H1 (cell line): ENCODE measurements at regions not wholly inside any gene's neighbourhood (a gene's known extent, or its start where the extent isn't known, plus 50 kb on each side); places are given as distances from the start of the nearest gene placed in this dataset.

Experiments
- CTCF ChIA-PET: fragments of 300-600 bp; sonication (Branson Sonifier 250); formaldehyde crosslinking; loops from one replicate; lab custom pipeline; 2021; ENCODE audit not compliant: partially characterized antibody; lab: Charles Lee
- POLR2A ChIA-PET: fragments of 300-600 bp; sonication (Branson Sonifier 250); formaldehyde crosslinking; loops from one replicate; lab custom pipeline; 2021; ENCODE audit warnings: inconsistent platforms; ENCODE audit not compliant: partially characterized antibody; lab: Charles Lee
- DNase-seq, 2 experiments: peaks; one replicate each; pipeline versions ENCODE4 v3.0.0 to v3.0.0-alpha.2; 2010 to 2022; ENCODE audit warnings: low spot score in 2 of 2, low read depth in 1 of 2, mixed read lengths in 1 of 2
- FAIRE-seq: peaks from 2 replicates; lab custom pipeline; 2011; peaks lifted over from hg19 to GRCh38; lab: Jason Lieb, UNC
- H2AFZ ChIP-seq: 2 replicates; pipeline ENCODE4 v1.8.1; 2012; ENCODE audit warnings: low read length, inconsistent platforms
- H2AK5ac ChIP-seq: 2 replicates; pipeline ENCODE4 v1.6.1; 2013; ENCODE audit warnings: low read depth, low read length
- H2BK120ac ChIP-seq: replicated peaks from 2 replicates; pipeline ENCODE3; 2013; ENCODE audit warnings: low read depth, low read length, inconsistent platforms
- H2BK12ac ChIP-seq: 2 replicates; pipeline ENCODE4 v1.6.1; 2013; ENCODE audit warnings: low read depth, low read length
- H2BK15ac ChIP-seq: 2 replicates; pipeline ENCODE4 v1.6.1; 2013; ENCODE audit warnings: low read length
- H2BK20ac ChIP-seq: 2 replicates; pipeline ENCODE4 v1.6.1; 2013; ENCODE audit warnings: low read length
- H2BK5ac ChIP-seq: 2 replicates; pipeline ENCODE4 v1.6.1; 2013; ENCODE audit warnings: low read depth, low read length
- H3K14ac ChIP-seq: 2 replicates; pipeline ENCODE4 v1.6.1; 2013; ENCODE audit warnings: inconsistent platforms; ENCODE audit not compliant: insufficient read length
- H3K18ac ChIP-seq: 2 replicates; pipeline ENCODE4 v1.6.1; 2013; ENCODE audit warnings: low read length; ENCODE audit errors: extremely low read depth
- H3K23ac ChIP-seq: 2 replicates; pipeline ENCODE4 v1.6.1; 2013; ENCODE audit warnings: inconsistent platforms; ENCODE audit not compliant: insufficient read length
- H3K23me2 ChIP-seq: 2 replicates; pipeline ENCODE4 v1.6.1; 2013; ENCODE audit warnings: low read depth, low read length
- H3K27ac ChIP-seq: 2 replicates; pipeline ENCODE4 v1.6.1; 2011; ENCODE audit warnings: low read depth, low read length, inconsistent platforms
- H3K27me3 ChIP-seq, 4 experiments: replicated peaks in 1 of 4; 1 replicate in 1 of 4; 2 replicates in 3 of 4; pipeline versions ENCODE4 v1.6.1 to v1.8.1; 2011 to 2013; ENCODE audit warnings: low read length in 3 of 4, mild to moderate bottlenecking in 3 of 4, inconsistent platforms in 2 of 4, mixed read lengths in 2 of 4, moderate library complexity in 1 of 4; ENCODE audit not compliant: control insufficient read depth in 3 of 4, insufficient read depth in 3 of 4; ENCODE audit errors: extremely low read depth in 1 of 4
- H3K36me3 ChIP-seq, 4 experiments: 2 replicates each; pipeline versions ENCODE4 v1.6.1 to v1.8.1; 2011 to 2013; ENCODE audit warnings: mild to moderate bottlenecking in 4 of 4, low read length in 3 of 4, moderate library complexity in 2 of 4, control low read depth in 1 of 4, inconsistent platforms in 1 of 4; ENCODE audit not compliant: insufficient read depth in 4 of 4, control insufficient read depth in 2 of 4
- H3K4ac ChIP-seq: replicated peaks from 2 replicates; pipeline ENCODE3; 2013; ENCODE audit warnings: low read length, low read depth, mixed read lengths, inconsistent platforms; ENCODE audit not compliant: insufficient read length
- H3K4me1 ChIP-seq, 4 experiments: replicated peaks in 1 of 4; 1 replicate in 1 of 4; 2 replicates in 3 of 4; pipeline versions ENCODE4 v1.6.1 to v1.8.1; 2011 to 2013; ENCODE audit warnings: low read length in 3 of 4, inconsistent platforms in 2 of 4, mixed read lengths in 1 of 4; ENCODE audit not compliant: insufficient read depth in 4 of 4, control insufficient read depth in 3 of 4
- H3K4me2 ChIP-seq, 2 experiments: 2 replicates each; pipeline versions ENCODE4 v1.6.1 to v1.8.1; 2011 to 2013; ENCODE audit warnings: low read depth in 2 of 2, low read length in 2 of 2, control low read depth in 1 of 2, inconsistent platforms in 1 of 2, mild to moderate bottlenecking in 1 of 2; ENCODE audit not compliant: insufficient read depth in 1 of 2
- H3K4me3 ChIP-seq, 4 experiments: fragments of 200-600, 300-600 bp in 1 of 4; sonication (generic), shearing (Covaris generic), sonication (Bioruptor Twin) in 1 of 4; 2 replicates each; pipeline versions ENCODE4 v1.5.1 to v1.8.1; 2011 to 2016; ENCODE audit warnings: low read length in 4 of 4, low read depth in 3 of 4, control low read depth in 2 of 4, inconsistent platforms in 2 of 4, mild to moderate bottlenecking in 2 of 4, mixed read lengths in 1 of 4, moderate library complexity in 1 of 4; ENCODE audit not compliant: insufficient read depth in 2 of 4; ENCODE audit errors: extremely low read depth in 1 of 4
- H3K56ac ChIP-seq: replicated peaks from 2 replicates; pipeline ENCODE3; 2013; ENCODE audit warnings: low read depth, mild to moderate bottlenecking, mixed read lengths, low read length, inconsistent platforms; ENCODE audit not compliant: insufficient read length
- H3K79me1 ChIP-seq: 2 replicates; pipeline ENCODE4 v1.6.1; 2013; ENCODE audit warnings: low read depth, low read length, control low read depth
- H3K79me2 ChIP-seq, 2 experiments: 2 replicates each; pipeline versions ENCODE4 v1.6.1 to v1.8.1; 2012 to 2013; ENCODE audit warnings: low read length in 2 of 2, mild to moderate bottlenecking in 2 of 2, inconsistent platforms in 1 of 2; ENCODE audit not compliant: insufficient read depth in 2 of 2, control insufficient read depth in 1 of 2
- H3K9ac ChIP-seq, 4 experiments: replicated peaks in 1 of 4; 1 replicate in 1 of 4; 2 replicates in 3 of 4; pipeline versions ENCODE4 v1.6.1 to v1.8.1; 2011 to 2013; ENCODE audit warnings: low read depth in 3 of 4, low read length in 3 of 4, control low read depth in 2 of 4, mild to moderate bottlenecking in 2 of 4, moderate library complexity in 2 of 4, inconsistent platforms in 1 of 4; ENCODE audit errors: extremely low read depth in 1 of 4
- H3K9me3 ChIP-seq, 2 experiments: 2 replicates each; pipeline versions ENCODE4 v1.6.1 to v1.8.1; 2012 to 2013; ENCODE audit warnings: mild to moderate bottlenecking in 2 of 2, moderate library complexity in 2 of 2, control low read depth in 1 of 2, inconsistent platforms in 1 of 2, low read depth in 1 of 2, low read length in 1 of 2, mixed read lengths in 1 of 2; ENCODE audit not compliant: insufficient read depth in 2 of 2
- H4K20me1 ChIP-seq, 2 experiments: replicated peaks in 1 of 2; 2 replicates each; pipeline versions ENCODE3 to v1.8.1; 2011 to 2013; ENCODE audit warnings: inconsistent platforms in 2 of 2, low read length in 2 of 2, mild to moderate bottlenecking in 1 of 2; ENCODE audit not compliant: insufficient read depth in 2 of 2, control insufficient read depth in 1 of 2
- H4K5ac ChIP-seq: 2 replicates; pipeline ENCODE4 v1.6.1; 2013; ENCODE audit warnings: low read length, low read depth, mixed read lengths, inconsistent platforms; ENCODE audit not compliant: insufficient read length
- H4K8ac ChIP-seq: 2 replicates; pipeline ENCODE4 v1.8.0; 2013; ENCODE audit warnings: mild to moderate bottlenecking, moderate library complexity, low read length, inconsistent platforms; ENCODE audit not compliant: insufficient read depth; ENCODE audit errors: extremely low read depth
- H4K91ac ChIP-seq: replicated peaks from 2 replicates; pipeline ENCODE3; 2013; ENCODE audit warnings: low read length, mixed read lengths, inconsistent platforms; ENCODE audit not compliant: insufficient read length
- ATF2 ChIP-seq: IDR thresholded peaks from 2 replicates; pipeline ENCODE4 v1.6.1; 2012; ENCODE audit warnings: low read length, inconsistent platforms
- CBX8 ChIP-seq: fragments of 300-800, 300-1000 bp; sonication (generic); IDR thresholded peaks from 2 replicates; pipeline ENCODE4 v1.7.1; 2016; ENCODE audit warnings: low read depth, low read length, borderline replicate concordance
- CHD2 ChIP-seq: IDR thresholded peaks from 2 replicates; pipeline ENCODE4 v1.6.1; 2012; ENCODE audit warnings: low read length, improper control_type of control experiment
- EZH2 ChIP-seq: fragments of 200-600 bp; sonication (generic); IDR thresholded peaks from 2 replicates; pipeline ENCODE4 v1.7.1; 2012; ENCODE audit warnings: low read depth, mild to moderate bottlenecking, moderate library complexity, low read length, inconsistent platforms; ENCODE audit not compliant: severe bottlenecking
- GABPA ChIP-seq: IDR thresholded peaks from 2 replicates; pipeline ENCODE4 v1.6.1; 2011; ENCODE audit warnings: mild to moderate bottlenecking, low read length, moderate library complexity, borderline replicate concordance; ENCODE audit not compliant: insufficient read depth
- HDAC6 ChIP-seq: IDR thresholded peaks from one replicate; pipeline ENCODE4 v1.7.1; 2012; ENCODE audit warnings: low read depth, mild to moderate bottlenecking, inconsistent platforms, low read length, moderate library complexity
- JUN ChIP-seq: IDR thresholded peaks from 2 replicates; pipeline ENCODE4 v1.6.1; 2011; ENCODE audit warnings: low read depth, mild to moderate bottlenecking, improper control_type of control experiment, low read length
- NRF1 ChIP-seq: IDR thresholded peaks from 2 replicates; pipeline ENCODE4 v1.6.1; 2011; ENCODE audit warnings: mild to moderate bottlenecking, low read depth, low read length, improper control_type of control experiment
- POLR2AphosphoS5 ChIP-seq: IDR thresholded peaks from 2 replicates; pipeline ENCODE4 v1.6.1; 2011; ENCODE audit warnings: low read depth, low read length
- RXRA ChIP-seq: IDR thresholded peaks from 2 replicates; pipeline ENCODE4 v1.6.1; 2011; ENCODE audit warnings: low read depth, mild to moderate bottlenecking, low read length, moderate library complexity; ENCODE audit not compliant: insufficient read depth
- SP2 ChIP-seq: IDR thresholded peaks from 2 replicates; pipeline ENCODE4 v1.6.1; 2012; ENCODE audit warnings: mild to moderate bottlenecking, low read length, inconsistent platforms
- SP4 ChIP-seq: IDR thresholded peaks from 2 replicates; pipeline ENCODE4 v1.6.1; 2012; ENCODE audit warnings: low read length, inconsistent platforms
- WGBS, 2 experiments: shearing (Covaris generic) in 1 of 2; methylation state at CpG; one replicate each; pipeline versions ENCODE4 v1.1.6 to v1.1.7; 2013 to 2015; ENCODE audit warnings: low lambda C conversion rate in 2 of 2, mixed read lengths in 2 of 2, inconsistent platforms in 1 of 2, low coverage in 1 of 2, missing lambda C conversion rate in 1 of 2; ENCODE audit not compliant: insufficient replicate concordance in 2 of 2, insufficient coverage in 1 of 2, insufficient read length in 1 of 2; ENCODE audit errors: extremely low coverage in 1 of 2, missing lambda C conversion rate in 1 of 2; 5-methylcytosine and 5-hydroxymethylcytosine counted together

GRCh38 chr9:73640971-73641370 is 489.3 kb downstream of the ANXA1 start:
- Histone ChIP-seq H3K4ac (no peak overlapping the region), H3K18ac (no peak overlapping the region), H2AFZ (no peak overlapping the region), H3K23me2 (no peaks in the 10 kb centered on the region; the same call in 1 of the 2 replicates), H3K23ac (no peak overlapping the region), H2BK12ac (no peak overlapping the region), H3K79me2 (no peaks in the 10 kb centered on the region), H3K56ac (no peak overlapping the region), H2AK5ac (no peak overlapping the region), H4K8ac (no peak overlapping the region), H3K9me3 (no peaks in the 10 kb centered on the region), H4K20me1 (no peaks in the 10 kb centered on the region), H3K27ac (no peak overlapping the region), H3K9ac (no peak overlapping the region), H3K4me1 (peaks cover 0 to 3% (median 0%) of the 10 kb centered on the region in 4 experiments; a peak in 1 of 7 replicates), H2BK5ac (no peak overlapping the region), H4K5ac (no peak overlapping the region), H3K4me2 (no peak overlapping the region), H3K79me1 (no peaks in the 10 kb centered on the region), H3K36me3 (no peaks in the 10 kb centered on the region), H3K4me3 (no peak overlapping the region), H2BK20ac (no peak overlapping the region), H3K14ac (no peak overlapping the region), H2BK120ac (no peak overlapping the region), H4K91ac (no peak overlapping the region), H2BK15ac (no peak overlapping the region), H3K27me3 (no peaks in the 10 kb centered on the region)
- POLR2A ChIA-PET, result no interaction called here
- FAIRE-seq, result no peak
- CTCF ChIA-PET, result interaction anchor here (1.2 kb wide), 1 partner anchor 14 kb away, joined by 3 read pairs; no protein-coding TSS in a partner anchor
- DNase-seq, result no peak
- TF ChIP-seq RXRA, result no peak
- no peak for TF ChIP-seq NRF1
- no peak for TF ChIP-seq JUN
- no peak for TF ChIP-seq SP2
- no peak for TF ChIP-seq GABPA
- TF ChIP-seq HDAC6, result no peak
- TF ChIP-seq SP4, result no peak
- no peak for TF ChIP-seq POLR2AphosphoS5
- TF ChIP-seq CHD2, result no peak
- no peak for TF ChIP-seq CBX8
- TF ChIP-seq ATF2, result no peak
- TF ChIP-seq EZH2, result no peak
- WGBS, 2 experiments, result 83% methylated on average over 1 of the region's 1 CpG; no CpG with 5 or more reads in 1 of the 2 experiments
